Glutamatergic neuron (in vitro differentiated cells): ENCODE measurements at regions not wholly inside any gene's neighbourhood (a gene's known extent, or its start where the extent isn't known, plus 50 kb on each side); places are given as distances from the start of the nearest gene placed in this dataset.

Source experiments
- DNase-seq: peaks from one replicate; pipeline ENCODE4 v3.0.0; 2022
- H3K27ac Mint-ChIP-seq: one replicate; pipeline ENCODE4 v1.8.0; 2020; ENCODE audit warnings: mild to moderate bottlenecking, mixed read lengths, inconsistent platforms; ENCODE audit not compliant: unreplicated experiment
- H3K27me3 Mint-ChIP-seq: one replicate; pipeline ENCODE4 v1.8.0; 2020; ENCODE audit warnings: mild to moderate bottlenecking, moderate library complexity, mixed read lengths, inconsistent platforms; ENCODE audit not compliant: unreplicated experiment
- H3K36me3 Mint-ChIP-seq: one replicate; pipeline ENCODE4 v1.8.0; 2020; ENCODE audit warnings: mild to moderate bottlenecking, mixed read lengths, inconsistent platforms; ENCODE audit not compliant: unreplicated experiment
- H3K4me1 Mint-ChIP-seq: one replicate; pipeline ENCODE4 v1.8.0; 2020; ENCODE audit warnings: mild to moderate bottlenecking, low read depth, mixed read lengths, inconsistent platforms; ENCODE audit not compliant: unreplicated experiment
- H3K4me3 Mint-ChIP-seq: one replicate; pipeline ENCODE4 v1.8.0; 2020; ENCODE audit warnings: mild to moderate bottlenecking, mixed read lengths, inconsistent platforms; ENCODE audit not compliant: unreplicated experiment
- H3K9me3 Mint-ChIP-seq: one replicate; pipeline ENCODE4 v1.8.0; 2020; ENCODE audit warnings: mild to moderate bottlenecking, moderate library complexity, mixed read lengths, inconsistent platforms; ENCODE audit not compliant: unreplicated experiment
- CTCF ChIP-seq: fragments of 200-600 bp; sonication (generic); IDR thresholded peaks from one replicate; pipeline ENCODE4 v1.5.0; 2021; ENCODE audit not compliant: partially characterized antibody, unreplicated experiment

- Mint-ChIP-seq H3K4me3 (no peak overlapping the region), H3K4me1 (no peaks in the 10 kb centered on the region), H3K27me3 (peaks cover 2% of the 10 kb centered on the region), H3K27ac (no peak overlapping the region), H3K9me3 (no peaks in the 10 kb centered on the region), H3K36me3 (peaks cover 5% of the 10 kb centered on the region)
- no peak for DNase-seq
- no peak for TF ChIP-seq CTCF
These were observed 307.9 kb downstream of the PDCD6IP start for GRCh38 chr3:34106379-34106778.

GRCh38 chr3:34106879-34107278, 308.4 kb downstream of the PDCD6IP start:
- Mint-ChIP-seq H3K27me3 (peaks cover 2% of the 10 kb centered on the region), H3K9me3 (no peaks in the 10 kb centered on the region), H3K4me1 (no peaks in the 10 kb centered on the region), H3K4me3 (no peak overlapping the region), H3K36me3 (peaks cover 4% of the 10 kb centered on the region), H3K27ac (no peak overlapping the region)
- peak; percentile 79 for TF ChIP-seq CTCF
- DNase-seq, result peak; percentile 40

GRCh38 chr3:34107669-34108068, 309.2 kb downstream of the PDCD6IP start:
- H3K27me3 Mint-ChIP-seq, result peaks cover 2% of the 10 kb centered on the region
- no peak overlapping the region for H3K4me3 Mint-ChIP-seq
- DNase-seq, result no peak
- peaks cover 4% of the 10 kb centered on the region for H3K36me3 Mint-ChIP-seq
- H3K27ac Mint-ChIP-seq, result no peak overlapping the region
- TF ChIP-seq CTCF, result no peak
- no peaks in the 10 kb centered on the region for H3K4me1 Mint-ChIP-seq
- no peaks in the 10 kb centered on the region for H3K9me3 Mint-ChIP-seq

- no peak for TF ChIP-seq CTCF
- Mint-ChIP-seq H3K4me3 (no peak overlapping the region), H3K9me3 (no peaks in the 10 kb centered on the region), H3K36me3 (peaks cover 4% of the 10 kb centered on the region), H3K27ac (no peak overlapping the region), H3K27me3 (peaks cover 2% of the 10 kb centered on the region), H3K4me1 (no peaks in the 10 kb centered on the region)
- DNase-seq, result no peak
These were observed 310.6 kb downstream of the PDCD6IP start for GRCh38 chr3:34109021-34109420.

GRCh38 chr3:34109846-34110245, 311.4 kb downstream of the PDCD6IP start:
- DNase-seq, result no peak
- H3K27ac Mint-ChIP-seq, result no peak overlapping the region
- peaks cover 4% of the 10 kb centered on the region for H3K36me3 Mint-ChIP-seq
- H3K9me3 Mint-ChIP-seq, result no peaks in the 10 kb centered on the region
- H3K4me1 Mint-ChIP-seq, result no peaks in the 10 kb centered on the region
- no peak overlapping the region for H3K4me3 Mint-ChIP-seq
- TF ChIP-seq CTCF, result no peak
- H3K27me3 Mint-ChIP-seq, result peaks cover 2% of the 10 kb centered on the region
